HEK293 (cell line): ENCODE measurements at regions not wholly inside any gene's neighbourhood (a gene's known extent, or its start where the extent isn't known, plus 50 kb on each side); places are given as distances from the start of the nearest gene placed in this dataset.

ENCODE experiments used
- BCL11B ChIP-seq: fragments of 450-650 bp; formaldehyde crosslinking; IDR thresholded peaks from 2 replicates; pipeline ENCODE4 v1.5.1; 2016; ENCODE audit warnings: low read depth, missing biosample characterization, missing genetic modification characterization
- KLF7 ChIP-seq: fragments of 450-650 bp; formaldehyde crosslinking; IDR thresholded peaks from 2 replicates; pipeline ENCODE4 v1.5.1; 2016; ENCODE audit warnings: missing biosample characterization, missing genetic modification characterization, borderline replicate concordance
- YY1 ChIP-seq: fragments of 450-650 bp; formaldehyde crosslinking; IDR thresholded peaks from 2 replicates; pipeline ENCODE4 v1.5.1; 2018; ENCODE audit warnings: missing biosample characterization, missing genetic modification characterization
- ZBTB21 ChIP-seq: fragments of 450-650 bp; formaldehyde crosslinking; IDR thresholded peaks from 2 replicates; pipeline ENCODE4 v1.5.1; 2017; ENCODE audit warnings: missing biosample characterization, missing genetic modification characterization
- ZNF121 ChIP-seq: fragments of 450-650 bp; formaldehyde crosslinking; IDR thresholded peaks from 2 replicates; pipeline ENCODE4 v1.5.1; 2016; ENCODE audit warnings: missing biosample characterization, missing genetic modification characterization
- ZNF146 ChIP-seq: fragments of 450-650 bp; formaldehyde crosslinking; IDR thresholded peaks from 2 replicates; pipeline ENCODE4 v1.5.1; 2016; ENCODE audit warnings: missing biosample characterization, missing genetic modification characterization
- ZNF24 ChIP-seq: fragments of 450-650 bp; formaldehyde crosslinking; IDR thresholded peaks from 2 replicates; pipeline ENCODE4 v1.5.1; 2016; ENCODE audit warnings: missing biosample characterization, missing genetic modification characterization
- ZNF837 ChIP-seq: fragments of 450-650 bp; formaldehyde crosslinking; IDR thresholded peaks from 2 replicates; pipeline ENCODE4 v1.5.1; 2016; ENCODE audit warnings: missing biosample characterization, missing genetic modification characterization
- TF ChIP-seq, protein P1 (sequence below): fragments of 450-650 bp; formaldehyde crosslinking; IDR thresholded peaks from 2 replicates; pipeline ENCODE4 v1.5.1; 2016; ENCODE audit warnings: missing biosample characterization, missing genetic modification characterization
- TF ChIP-seq, protein P2 (sequence below): fragments of 450-650 bp; formaldehyde crosslinking; IDR thresholded peaks from 2 replicates; pipeline ENCODE4 v1.5.1; 2017; ENCODE audit warnings: missing biosample characterization, missing genetic modification characterization
- TF ChIP-seq, protein P3 (sequence below): sonication (generic); formaldehyde crosslinking; IDR thresholded peaks from 2 replicates; pipeline ENCODE4 v1.8.1; 2022; ENCODE audit warnings: mild to moderate bottlenecking, moderate library complexity, missing genetic modification reagents
- TF ChIP-seq, protein P4 (sequence below): fragments of 450-650 bp; formaldehyde crosslinking; IDR thresholded peaks from 2 replicates; pipeline ENCODE4 v1.5.1; 2016; ENCODE audit warnings: missing biosample characterization, missing genetic modification characterization

DNA sequence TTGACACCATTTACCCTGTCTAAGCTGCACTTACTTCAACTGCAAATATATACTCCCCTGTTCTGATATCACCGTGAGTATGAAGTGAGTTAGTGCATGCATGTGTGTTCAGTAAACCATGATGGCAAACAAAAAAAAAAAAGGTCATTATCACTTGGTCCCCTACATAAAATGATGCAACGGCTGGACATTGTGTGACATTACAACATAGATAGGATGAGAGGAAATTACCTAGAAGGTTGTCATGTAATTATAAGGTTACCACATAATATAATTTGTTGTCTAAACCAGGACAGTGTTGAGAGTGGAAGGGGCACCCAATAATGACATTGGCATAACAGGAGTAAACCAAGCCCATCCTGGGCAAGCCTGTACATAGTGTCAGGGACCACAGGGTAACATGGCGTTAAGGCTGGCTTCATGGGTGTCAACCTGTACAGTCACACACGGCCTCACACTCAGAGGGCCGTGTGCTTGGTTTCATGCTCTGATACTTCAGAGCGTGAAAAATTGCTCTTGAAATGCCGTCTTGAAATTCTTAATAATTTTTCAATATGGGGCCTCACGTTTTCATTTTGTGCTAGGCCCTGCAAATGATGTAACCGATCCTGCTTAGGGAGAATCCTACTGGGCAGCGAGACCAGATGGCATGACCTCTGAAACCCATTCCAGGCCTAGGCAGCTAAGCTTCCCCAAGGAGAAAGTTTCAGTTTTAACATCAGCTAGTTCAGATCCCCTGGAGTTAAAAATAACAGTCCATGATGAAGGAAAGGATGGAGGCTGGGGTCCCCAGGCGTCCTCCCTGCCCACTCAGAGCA, 106.1 kb downstream of the AXIN2 start:
- no peak for TF ChIP-seq ZNF146 (tag by site-specific recombination)
- TF ChIP-seq, protein P1, sequence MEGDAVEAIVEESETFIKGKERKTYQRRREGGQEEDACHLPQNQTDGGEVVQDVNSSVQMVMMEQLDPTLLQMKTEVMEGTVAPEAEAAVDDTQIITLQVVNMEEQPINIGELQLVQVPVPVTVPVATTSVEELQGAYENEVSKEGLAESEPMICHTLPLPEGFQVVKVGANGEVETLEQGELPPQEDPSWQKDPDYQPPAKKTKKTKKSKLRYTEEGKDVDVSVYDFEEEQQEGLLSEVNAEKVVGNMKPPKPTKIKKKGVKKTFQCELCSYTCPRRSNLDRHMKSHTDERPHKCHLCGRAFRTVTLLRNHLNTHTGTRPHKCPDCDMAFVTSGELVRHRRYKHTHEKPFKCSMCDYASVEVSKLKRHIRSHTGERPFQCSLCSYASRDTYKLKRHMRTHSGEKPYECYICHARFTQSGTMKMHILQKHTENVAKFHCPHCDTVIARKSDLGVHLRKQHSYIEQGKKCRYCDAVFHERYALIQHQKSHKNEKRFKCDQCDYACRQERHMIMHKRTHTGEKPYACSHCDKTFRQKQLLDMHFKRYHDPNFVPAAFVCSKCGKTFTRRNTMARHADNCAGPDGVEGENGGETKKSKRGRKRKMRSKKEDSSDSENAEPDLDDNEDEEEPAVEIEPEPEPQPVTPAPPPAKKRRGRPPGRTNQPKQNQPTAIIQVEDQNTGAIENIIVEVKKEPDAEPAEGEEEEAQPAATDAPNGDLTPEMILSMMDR (tag by site-specific recombination) = no peak
- no peak for TF ChIP-seq ZNF24 (tag by site-specific recombination)
- TF ChIP-seq ZBTB21 (tag by site-specific recombination) = no peak
- TF ChIP-seq, protein P2, sequence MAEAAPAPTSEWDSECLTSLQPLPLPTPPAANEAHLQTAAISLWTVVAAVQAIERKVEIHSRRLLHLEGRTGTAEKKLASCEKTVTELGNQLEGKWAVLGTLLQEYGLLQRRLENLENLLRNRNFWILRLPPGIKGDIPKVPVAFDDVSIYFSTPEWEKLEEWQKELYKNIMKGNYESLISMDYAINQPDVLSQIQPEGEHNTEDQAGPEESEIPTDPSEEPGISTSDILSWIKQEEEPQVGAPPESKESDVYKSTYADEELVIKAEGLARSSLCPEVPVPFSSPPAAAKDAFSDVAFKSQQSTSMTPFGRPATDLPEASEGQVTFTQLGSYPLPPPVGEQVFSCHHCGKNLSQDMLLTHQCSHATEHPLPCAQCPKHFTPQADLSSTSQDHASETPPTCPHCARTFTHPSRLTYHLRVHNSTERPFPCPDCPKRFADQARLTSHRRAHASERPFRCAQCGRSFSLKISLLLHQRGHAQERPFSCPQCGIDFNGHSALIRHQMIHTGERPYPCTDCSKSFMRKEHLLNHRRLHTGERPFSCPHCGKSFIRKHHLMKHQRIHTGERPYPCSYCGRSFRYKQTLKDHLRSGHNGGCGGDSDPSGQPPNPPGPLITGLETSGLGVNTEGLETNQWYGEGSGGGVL = no peak
- TF ChIP-seq YY1 (tag by site-specific recombination) = no peak
- TF ChIP-seq KLF7 (tag by site-specific recombination) = no peak
- TF ChIP-seq ZNF121 = no peak
- TF ChIP-seq ZNF837 = no peak
- TF ChIP-seq BCL11B (tag by site-specific recombination) = no peak
- TF ChIP-seq, protein P3, sequence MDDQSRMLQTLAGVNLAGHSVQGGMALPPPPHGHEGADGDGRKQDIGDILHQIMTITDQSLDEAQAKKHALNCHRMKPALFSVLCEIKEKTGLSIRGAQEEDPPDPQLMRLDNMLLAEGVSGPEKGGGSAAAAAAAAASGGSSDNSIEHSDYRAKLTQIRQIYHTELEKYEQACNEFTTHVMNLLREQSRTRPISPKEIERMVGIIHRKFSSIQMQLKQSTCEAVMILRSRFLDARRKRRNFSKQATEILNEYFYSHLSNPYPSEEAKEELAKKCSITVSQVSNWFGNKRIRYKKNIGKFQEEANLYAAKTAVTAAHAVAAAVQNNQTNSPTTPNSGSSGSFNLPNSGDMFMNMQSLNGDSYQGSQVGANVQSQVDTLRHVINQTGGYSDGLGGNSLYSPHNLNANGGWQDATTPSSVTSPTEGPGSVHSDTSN (CRISPR knock-in tag) = no peak
- TF ChIP-seq, protein P4, sequence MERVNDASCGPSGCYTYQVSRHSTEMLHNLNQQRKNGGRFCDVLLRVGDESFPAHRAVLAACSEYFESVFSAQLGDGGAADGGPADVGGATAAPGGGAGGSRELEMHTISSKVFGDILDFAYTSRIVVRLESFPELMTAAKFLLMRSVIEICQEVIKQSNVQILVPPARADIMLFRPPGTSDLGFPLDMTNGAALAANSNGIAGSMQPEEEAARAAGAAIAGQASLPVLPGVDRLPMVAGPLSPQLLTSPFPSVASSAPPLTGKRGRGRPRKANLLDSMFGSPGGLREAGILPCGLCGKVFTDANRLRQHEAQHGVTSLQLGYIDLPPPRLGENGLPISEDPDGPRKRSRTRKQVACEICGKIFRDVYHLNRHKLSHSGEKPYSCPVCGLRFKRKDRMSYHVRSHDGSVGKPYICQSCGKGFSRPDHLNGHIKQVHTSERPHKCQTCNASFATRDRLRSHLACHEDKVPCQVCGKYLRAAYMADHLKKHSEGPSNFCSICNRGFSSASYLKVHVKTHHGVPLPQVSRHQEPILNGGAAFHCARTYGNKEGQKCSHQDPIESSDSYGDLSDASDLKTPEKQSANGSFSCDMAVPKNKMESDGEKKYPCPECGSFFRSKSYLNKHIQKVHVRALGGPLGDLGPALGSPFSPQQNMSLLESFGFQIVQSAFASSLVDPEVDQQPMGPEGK (tag by site-specific recombination) = no peak
